IMR-90 (cell line): ENCODE measurements at regions not wholly inside any gene's neighbourhood (a gene's known extent, or its start where the extent isn't known, plus 50 kb on each side); places are given as distances from the start of the nearest gene placed in this dataset.

Experiments
- ATAC-seq: fragments of 200-7000 bp; cut with Tn5 transposase; 2 replicates; pipeline ENCODE4 v1.9.1; 2020; ENCODE audit warnings: low read depth, mild to moderate bottlenecking, moderate library complexity
- BruUV-seq: library from RNA; stranded (reverse); fragments of 400-500 nt; replicated peaks from 2 replicates; lab custom pipeline; 2021; lab: Mats Ljungman, UMichigan
- CTCF ChIA-PET: fragments of 300-600 bp; formaldehyde crosslinking; extraction: SDS; loops from one replicate; lab custom pipeline; 2021; ENCODE audit warnings: antibody characterized with exemption; lab: Yijun Ruan, JAX
- POLR2A ChIA-PET: fragments of 300-600 bp; sonication (Branson Sonifier 250); formaldehyde crosslinking; loops from one replicate; lab custom pipeline; 2022; ENCODE audit warnings: antibody characterized with exemption; ENCODE audit not compliant: unreplicated experiment; lab: Charles Lee
- DNase-seq: peaks from one replicate; pipeline ENCODE4 v3.0.0; 2013
- H2AFZ ChIP-seq: replicated peaks from 2 replicates; pipeline ENCODE3; 2013; ENCODE audit warnings: low read length, mild to moderate bottlenecking; ENCODE audit not compliant: poor library complexity
- H2AK5ac ChIP-seq: 2 replicates; pipeline ENCODE4 v1.6.1; 2013; ENCODE audit warnings: low read depth, low read length, inconsistent platforms
- H2AK9ac ChIP-seq: replicated peaks from 2 replicates; pipeline ENCODE3; 2013; ENCODE audit warnings: mild to moderate bottlenecking, low read depth, low read length, moderate library complexity; ENCODE audit not compliant: poor library complexity
- H2BK120ac ChIP-seq: 2 replicates; pipeline ENCODE4 v1.6.1; 2013; ENCODE audit warnings: low read depth, low read length, inconsistent platforms
- H2BK15ac ChIP-seq: 3 replicates; pipeline ENCODE4 v1.6.1; 2013; ENCODE audit warnings: low read depth, low read length, inconsistent platforms
- H2BK20ac ChIP-seq: 2 replicates; pipeline ENCODE4 v1.6.1; 2013; ENCODE audit warnings: low read depth, mild to moderate bottlenecking, inconsistent platforms, low read length, moderate library complexity
- H2BK5ac ChIP-seq: 2 replicates; pipeline ENCODE4 v1.6.1; 2013; ENCODE audit warnings: mild to moderate bottlenecking, low read depth, low read length, inconsistent platforms; ENCODE audit not compliant: poor library complexity, severe bottlenecking
- H3K14ac ChIP-seq: replicated peaks from 2 replicates; pipeline ENCODE4 v1.6.1; 2013; ENCODE audit warnings: low read depth, low read length, inconsistent platforms
- H3K18ac ChIP-seq: 2 replicates; pipeline ENCODE4 v1.6.1; 2013; ENCODE audit warnings: low read depth, low read length, control low read depth
- H3K23ac ChIP-seq: 2 replicates; pipeline ENCODE4 v1.6.1; 2013; ENCODE audit warnings: low read depth, low read length, inconsistent platforms
- H3K27ac ChIP-seq: 2 replicates; pipeline ENCODE4 v1.5.1; 2013; ENCODE audit warnings: mild to moderate bottlenecking, control low read depth, low read length; ENCODE audit not compliant: insufficient read depth
- H3K27me3 ChIP-seq: 2 replicates; pipeline ENCODE4 v1.6.1; 2013; ENCODE audit warnings: low read length; ENCODE audit not compliant: control insufficient read depth, insufficient read depth
- H3K36me3 ChIP-seq: 2 replicates; pipeline ENCODE4 v1.6.1; 2013; ENCODE audit warnings: low read length, mixed read lengths; ENCODE audit not compliant: control insufficient read depth, insufficient read depth
- H3K4ac ChIP-seq: 2 replicates; pipeline ENCODE4 v1.6.1; 2013; ENCODE audit warnings: low read depth, low read length, inconsistent platforms
- H3K4me1 ChIP-seq: 2 replicates; pipeline ENCODE4 v1.6.1; 2013; ENCODE audit warnings: low read length, mixed read lengths; ENCODE audit not compliant: control insufficient read depth, insufficient read depth
- H3K4me2 ChIP-seq: 2 replicates; pipeline ENCODE4 v1.6.1; 2013; ENCODE audit warnings: low read depth, mild to moderate bottlenecking, control low read depth, low read length, moderate library complexity
- H3K4me3 ChIP-seq: 2 replicates; pipeline ENCODE4 v1.5.1; 2013; ENCODE audit warnings: low read depth, mild to moderate bottlenecking, control low read depth, low read length, moderate library complexity; ENCODE audit not compliant: insufficient read depth
- H3K56ac ChIP-seq: 2 replicates; pipeline ENCODE4 v1.6.1; 2013; ENCODE audit warnings: low read length, inconsistent platforms; ENCODE audit not compliant: insufficient read depth; ENCODE audit errors: extremely low read depth
- H3K79me1 ChIP-seq, 2 experiments: 2 replicates each; pipeline ENCODE4 v1.6.1; 2013; ENCODE audit warnings: low read length in 2 of 2, inconsistent platforms in 1 of 2, low read depth in 1 of 2
- H3K9ac ChIP-seq: 2 replicates; pipeline ENCODE4 v1.6.1; 2013; ENCODE audit warnings: low read depth, low read length, control low read depth
- H3K9me1 ChIP-seq: 2 replicates; pipeline ENCODE4 v1.6.1; 2013; ENCODE audit warnings: low read length, inconsistent platforms; ENCODE audit not compliant: insufficient read depth
- H3K9me3 ChIP-seq: 2 replicates; pipeline ENCODE4 v1.6.1; 2013; ENCODE audit warnings: low read length; ENCODE audit not compliant: control insufficient read depth, insufficient read depth
- H4K20me1 ChIP-seq: 2 replicates; pipeline ENCODE4 v1.6.1; 2013; ENCODE audit warnings: low read length, inconsistent platforms; ENCODE audit not compliant: insufficient read depth
- H4K5ac ChIP-seq: 2 replicates; pipeline ENCODE4 v1.6.1; 2013; ENCODE audit warnings: mild to moderate bottlenecking, low read depth, low read length, control low read depth
- H4K8ac ChIP-seq, 2 experiments: 2 replicates each; pipeline ENCODE4 v1.6.1; 2013; ENCODE audit warnings: low read depth in 2 of 2, low read length in 2 of 2, control low read depth in 1 of 2, inconsistent platforms in 1 of 2
- H4K91ac ChIP-seq: 2 replicates; pipeline ENCODE4 v1.6.1; 2013; ENCODE audit warnings: low read depth, low read length, inconsistent platforms; ENCODE audit not compliant: insufficient read depth
- BHLHE40 ChIP-seq: fragments of 150-350 bp; IDR thresholded peaks from 2 replicates; pipeline ENCODE4 v1.6.1; 2016; ENCODE audit warnings: mild to moderate bottlenecking, low read depth, low read length
- CEBPB ChIP-seq: IDR thresholded peaks from 2 replicates; pipeline ENCODE4 v1.6.1; 2012; ENCODE audit warnings: low read depth, low read length, improper control_type of control experiment
- CHD1 ChIP-seq: IDR thresholded peaks from 2 replicates; pipeline ENCODE4 v1.6.1; 2012; ENCODE audit warnings: low read depth, low read length, improper control_type of control experiment
- ELK1 ChIP-seq: fragments of 150-350 bp; IDR thresholded peaks from 2 replicates; pipeline ENCODE4 v1.6.1; 2016; ENCODE audit warnings: low read depth, mild to moderate bottlenecking, low read length, moderate library complexity, borderline replicate concordance
- FOS ChIP-seq: fragments of 150-350 bp; IDR thresholded peaks from 2 replicates; pipeline ENCODE4 v1.6.1; 2016; ENCODE audit warnings: low read depth, low read length
- MAFK ChIP-seq: IDR thresholded peaks from 2 replicates; pipeline ENCODE4 v1.6.1; 2012; ENCODE audit warnings: low read depth, low read length, improper control_type of control experiment
- MAZ ChIP-seq: IDR thresholded peaks from 2 replicates; pipeline ENCODE4 v1.6.1; 2012; ENCODE audit warnings: low read depth, mild to moderate bottlenecking, low read length, improper control_type of control experiment, moderate library complexity, borderline replicate concordance
- MXI1 ChIP-seq: IDR thresholded peaks from 2 replicates; pipeline ENCODE4 v1.6.1; 2012; ENCODE audit warnings: low read depth, mild to moderate bottlenecking, low read length, moderate library complexity, borderline replicate concordance
- NFE2L2 ChIP-seq: fragments of 150-350 bp; IDR thresholded peaks from 2 replicates; pipeline ENCODE4 v1.6.1; 2016; ENCODE audit warnings: low read depth, mild to moderate bottlenecking, low read length
- POLR2A ChIP-seq: IDR thresholded peaks from 2 replicates; pipeline ENCODE4 v1.6.1; 2012; ENCODE audit warnings: mild to moderate bottlenecking, low read depth, low read length
- RAD21 ChIP-seq: IDR thresholded peaks from 2 replicates; pipeline ENCODE4 v1.6.1; 2012; ENCODE audit warnings: low read length, improper control_type of control experiment
- RCOR1 ChIP-seq: IDR thresholded peaks from 2 replicates; pipeline ENCODE4 v1.6.1; 2012; ENCODE audit warnings: mild to moderate bottlenecking, low read length, improper control_type of control experiment; ENCODE audit not compliant: insufficient replicate concordance
- SMC3 ChIP-seq: fragments of 150-350 bp; IDR thresholded peaks from 2 replicates; pipeline ENCODE4 v1.6.1; 2016; ENCODE audit warnings: low read depth, mild to moderate bottlenecking, antibody characterized with exemption, low read length, moderate library complexity
- WGBS, 2 experiments: methylation state at CpG; one replicate each; pipeline versions ENCODE4 v1.1.5 to v1.1.7; 2013; ENCODE audit warnings: missing lambda C conversion rate in 2 of 2; ENCODE audit not compliant: insufficient read length in 1 of 2; ENCODE audit errors: extremely low coverage in 2 of 2; 5-methylcytosine and 5-hydroxymethylcytosine counted together
- dilution Hi-C: fragments of 300-500 bp; cut with HindIII; formaldehyde crosslinking; loops from one replicate; pipeline ENCODE4 v1.14.3; 2018; ENCODE audit warnings: low sequenced_read_pairs; ENCODE audit not compliant: unreplicated experiment
- in situ Hi-C: fragments of 300-500 bp; cut with MboI; formaldehyde crosslinking; loops from 3 replicates; pipeline ENCODE4 v1.14.3; 2019; ENCODE audit warnings: low sequenced_read_pairs, inconsistent platforms, mixed read lengths
- intact Hi-C: fragments of 100-400 bp; cut with micrococcal nuclease; formaldehyde crosslinking; loops from 2 replicates; pipeline ENCODE4 v1.10.0; 2022
- TF ChIP-seq, protein P1 (sequence below): conservative IDR thresholded peaks from 2 replicates; pipeline ENCODE4 v1.5.1; 2012; ENCODE audit warnings: mild to moderate bottlenecking, low read depth, low read length, improper control_type of control experiment
- TF ChIP-seq, protein P2 (sequence below): fragments of 150-350 bp; IDR thresholded peaks from 2 replicates; pipeline ENCODE4 v1.6.1; 2017; ENCODE audit warnings: mild to moderate bottlenecking, antibody characterized with exemption, low read length, low read depth

DNA sequence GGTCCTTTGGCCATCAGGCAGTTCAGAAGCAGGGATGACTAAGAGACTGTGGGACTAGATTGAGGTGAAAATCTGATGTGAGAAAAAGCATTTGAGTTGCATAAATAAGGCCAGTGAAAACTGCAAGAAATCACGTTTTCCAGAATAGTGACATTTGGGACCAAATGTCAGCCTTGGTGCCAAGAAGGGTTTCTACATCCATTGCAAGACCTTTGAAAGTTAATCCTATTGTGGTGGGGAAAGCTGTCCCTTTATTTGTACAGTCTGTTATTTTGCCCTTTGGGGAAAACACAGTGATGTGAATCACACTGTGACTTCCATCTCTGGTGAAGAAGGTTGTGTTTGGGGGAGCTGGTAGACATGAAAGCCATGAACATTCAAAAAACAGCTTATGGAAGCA is 153.5 kb upstream of the SIX2 start:
- Histone ChIP-seq H3K27me3 (peaks cover 63% of the 10 kb centered on the region), H3K79me1 (no peaks in the 10 kb centered on the region), H3K4me1 (no peaks in the 10 kb centered on the region), H3K4ac (no peak overlapping the region), H3K9me3 (no peaks in the 10 kb centered on the region), H2AFZ (no peak overlapping the region), H4K91ac (no peak overlapping the region), H2BK5ac (no peak overlapping the region), H4K5ac (no peak overlapping the region), H2BK15ac (no peak overlapping the region), H3K4me3 (no peak overlapping the region), H3K56ac (no peak overlapping the region), H3K9ac (no peak overlapping the region), H2AK5ac (no peak overlapping the region), H3K27ac (no peak overlapping the region), H3K23ac (no peak overlapping the region), H2BK20ac (no peak overlapping the region), H4K20me1 (no peaks in the 10 kb centered on the region), H4K8ac (no peak overlapping the region), H2BK120ac (no peak overlapping the region), H3K4me2 (no peak overlapping the region), H3K18ac (no peak overlapping the region), H3K14ac (no peak overlapping the region), H3K9me1 (no peaks in the 10 kb centered on the region), H2AK9ac (no peak overlapping the region), H3K36me3 (no peaks in the 10 kb centered on the region)
- dilution Hi-C loops, result no loop called here
- TF ChIP-seq MAZ, result no peak
- TF ChIP-seq MXI1, result no peak
- TF ChIP-seq FOS, result no peak
- no peak for TF ChIP-seq RCOR1
- no peak for TF ChIP-seq MAFK
- TF ChIP-seq BHLHE40, result no peak
- TF ChIP-seq CHD1, result no peak
- TF ChIP-seq, protein P1, sequence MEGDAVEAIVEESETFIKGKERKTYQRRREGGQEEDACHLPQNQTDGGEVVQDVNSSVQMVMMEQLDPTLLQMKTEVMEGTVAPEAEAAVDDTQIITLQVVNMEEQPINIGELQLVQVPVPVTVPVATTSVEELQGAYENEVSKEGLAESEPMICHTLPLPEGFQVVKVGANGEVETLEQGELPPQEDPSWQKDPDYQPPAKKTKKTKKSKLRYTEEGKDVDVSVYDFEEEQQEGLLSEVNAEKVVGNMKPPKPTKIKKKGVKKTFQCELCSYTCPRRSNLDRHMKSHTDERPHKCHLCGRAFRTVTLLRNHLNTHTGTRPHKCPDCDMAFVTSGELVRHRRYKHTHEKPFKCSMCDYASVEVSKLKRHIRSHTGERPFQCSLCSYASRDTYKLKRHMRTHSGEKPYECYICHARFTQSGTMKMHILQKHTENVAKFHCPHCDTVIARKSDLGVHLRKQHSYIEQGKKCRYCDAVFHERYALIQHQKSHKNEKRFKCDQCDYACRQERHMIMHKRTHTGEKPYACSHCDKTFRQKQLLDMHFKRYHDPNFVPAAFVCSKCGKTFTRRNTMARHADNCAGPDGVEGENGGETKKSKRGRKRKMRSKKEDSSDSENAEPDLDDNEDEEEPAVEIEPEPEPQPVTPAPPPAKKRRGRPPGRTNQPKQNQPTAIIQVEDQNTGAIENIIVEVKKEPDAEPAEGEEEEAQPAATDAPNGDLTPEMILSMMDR, result no peak
- no peak for TF ChIP-seq SMC3
- TF ChIP-seq CEBPB, result no peak
- TF ChIP-seq ELK1, result no peak
- TF ChIP-seq RAD21, result no peak
- TF ChIP-seq NFE2L2, result no peak
- no peak for TF ChIP-seq POLR2A
- TF ChIP-seq, protein P2, sequence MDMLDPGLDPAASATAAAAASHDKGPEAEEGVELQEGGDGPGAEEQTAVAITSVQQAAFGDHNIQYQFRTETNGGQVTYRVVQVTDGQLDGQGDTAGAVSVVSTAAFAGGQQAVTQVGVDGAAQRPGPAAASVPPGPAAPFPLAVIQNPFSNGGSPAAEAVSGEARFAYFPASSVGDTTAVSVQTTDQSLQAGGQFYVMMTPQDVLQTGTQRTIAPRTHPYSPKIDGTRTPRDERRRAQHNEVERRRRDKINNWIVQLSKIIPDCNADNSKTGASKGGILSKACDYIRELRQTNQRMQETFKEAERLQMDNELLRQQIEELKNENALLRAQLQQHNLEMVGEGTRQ, result no peak
- BruUV-seq, result no TSS peak
- ChIA-PET CTCF (no interaction called here), POLR2A (no interaction called here)
- ATAC-seq, result no peak
- intact Hi-C loops, result loop anchor here (10.0 kb wide), 1 partner anchor 412 kb away; no protein-coding TSS in a partner anchor
- in situ Hi-C loops, result no loop called here
- WGBS, 2 experiments, result no CpG with 5 or more reads among the region's 1 CpG
- no peak for DNase-seq
